GM23338 (cell line): ENCODE measurements at regions not wholly inside any gene's neighbourhood (a gene's known extent, or its start where the extent isn't known, plus 50 kb on each side); places are given as distances from the start of the nearest gene placed in this dataset.

Experiments used
- ATAC-seq: fragments of 200-7000 bp; cut with Tn5 transposase; 3 replicates; pipeline ENCODE4 v1.9.1; 2020
- DNase-seq: peaks from one replicate; pipeline ENCODE4 v3.0.0-alpha.2; 2015; ENCODE audit warnings: low spot score
- H2AFZ ChIP-seq: fragments of 200-600 bp; sonication (generic); 2 replicates; pipeline ENCODE4 v1.8.0; 2016; ENCODE audit warnings: antibody characterized with exemption, mild to moderate bottlenecking, moderate library complexity
- H3F3A ChIP-seq: fragments of 200-600 bp; sonication (generic); replicated peaks from 2 replicates; pipeline ENCODE4 v1.8.0; 2017; ENCODE audit warnings: antibody characterized with exemption, mixed run types, low read depth
- H3K27ac ChIP-seq: fragments of 200-600 bp; sonication (generic); 2 replicates; pipeline ENCODE4 v1.6.1; 2016; ENCODE audit warnings: low read depth
- H3K27me3 ChIP-seq: fragments of 200-600 bp; sonication (generic); 2 replicates; pipeline ENCODE4 v1.8.0; 2016; ENCODE audit warnings: mild to moderate bottlenecking, mixed run types, moderate library complexity; ENCODE audit not compliant: insufficient read depth
- H3K36me3 ChIP-seq: fragments of 200-600 bp; sonication (generic); 2 replicates; pipeline ENCODE4 v1.8.0; 2016; ENCODE audit warnings: mild to moderate bottlenecking; ENCODE audit not compliant: insufficient read depth
- H3K4me1 ChIP-seq: fragments of 200-600 bp; sonication (generic); 2 replicates; pipeline ENCODE4 v1.8.0; 2016; ENCODE audit warnings: mild to moderate bottlenecking, moderate library complexity; ENCODE audit not compliant: insufficient read depth
- H3K4me2 ChIP-seq: fragments of 200-600 bp; sonication (generic); 2 replicates; pipeline ENCODE4 v1.7.1; 2017; ENCODE audit warnings: mixed run types
- H3K4me3 ChIP-seq: fragments of 200-600 bp; sonication (generic); 2 replicates; pipeline ENCODE4 v1.6.1; 2016; ENCODE audit warnings: mixed run types
- H3K79me2 ChIP-seq: fragments of 200-600 bp; sonication (generic); replicated peaks from 2 replicates; pipeline ENCODE4 v1.8.0; 2017; ENCODE audit warnings: mild to moderate bottlenecking; ENCODE audit not compliant: insufficient read depth
- H3K9me2 ChIP-seq: fragments of 200-600 bp; sonication (generic); 2 replicates; pipeline ENCODE4 v1.8.0; 2017; ENCODE audit not compliant: insufficient read depth
- H4K20me1 ChIP-seq: fragments of 200-600 bp; sonication (generic); replicated peaks from 2 replicates; pipeline ENCODE4 v1.8.0; 2017; ENCODE audit warnings: mild to moderate bottlenecking; ENCODE audit not compliant: insufficient read depth
- H3K27ac Mint-ChIP-seq: 2 replicates; pipeline ENCODE4 v1.8.0; 2020; ENCODE audit warnings: inconsistent platforms, mild to moderate bottlenecking, moderate library complexity, mixed read lengths
- H3K27me3 Mint-ChIP-seq: 3 replicates; pipeline ENCODE4 v1.8.0; 2022; ENCODE audit warnings: low read depth, mild to moderate bottlenecking, moderate library complexity, mixed read lengths, inconsistent platforms; ENCODE audit not compliant: insufficient read depth, poor library complexity
- H3K36me3 Mint-ChIP-seq: 3 replicates; pipeline ENCODE4 v1.8.0; 2021; ENCODE audit warnings: low read depth, mild to moderate bottlenecking, inconsistent platforms, moderate library complexity, mixed read lengths
- H3K4me1 Mint-ChIP-seq: 3 replicates; pipeline ENCODE4 v1.8.0; 2020; ENCODE audit warnings: mild to moderate bottlenecking, inconsistent platforms, mixed read lengths
- H3K4me3 Mint-ChIP-seq: 3 replicates; pipeline ENCODE4 v1.8.0; 2021; ENCODE audit warnings: moderate library complexity, mild to moderate bottlenecking, inconsistent platforms, mixed read lengths
- H3K9me3 Mint-ChIP-seq: 3 replicates; pipeline ENCODE4 v1.8.0; 2020; ENCODE audit warnings: moderate library complexity, mild to moderate bottlenecking, inconsistent platforms, mixed read lengths
- CREB1 ChIP-seq: fragments of 250-450 bp; sonication (Bioruptor Pico); IDR thresholded peaks from 2 replicates; pipeline ENCODE4 v1.5.0; 2020; ENCODE audit warnings: low read depth, mild to moderate bottlenecking, moderate library complexity
- CTCF ChIP-seq, 2 experiments: fragments of 200-600 bp in 1 of 2; sonication (generic) in 1 of 2; conservative IDR thresholded peaks; 2 replicates each; pipeline versions ENCODE4 v1.5.1 to v1.6.1; 2016 to 2017; ENCODE audit warnings: antibody characterized with exemption in 2 of 2, low read depth in 2 of 2, mild to moderate bottlenecking in 2 of 2, moderate library complexity in 1 of 2
- EZH2 ChIP-seq: fragments of 200-600 bp; sonication (generic); IDR thresholded peaks from one replicate; pipeline ENCODE4 v1.8.0; 2017; ENCODE audit warnings: antibody characterized with exemption, mild to moderate bottlenecking, low read depth; ENCODE audit not compliant: unreplicated experiment
- EZH2phosphoT487 ChIP-seq: fragments of 200-600 bp; sonication (generic); IDR thresholded peaks from one replicate; pipeline ENCODE4 v1.8.1; 2018; ENCODE audit warnings: antibody characterized with exemption; ENCODE audit not compliant: unreplicated experiment
- JUNB ChIP-seq: IDR thresholded peaks from one replicate; pipeline ENCODE4 v1.6.1; 2016; ENCODE audit warnings: antibody characterized with exemption; ENCODE audit not compliant: unreplicated experiment
- NANOG ChIP-seq: IDR thresholded peaks from 2 replicates; pipeline ENCODE4 v1.6.1; 2016; ENCODE audit warnings: antibody characterized with exemption, borderline replicate concordance
- POLR2AphosphoS5 ChIP-seq: IDR thresholded peaks from 2 replicates; pipeline ENCODE4 v1.6.1; 2016; ENCODE audit warnings: antibody characterized with exemption, low read depth
- REST ChIP-seq: IDR thresholded peaks from one replicate; pipeline ENCODE4 v1.6.1; 2018; ENCODE audit warnings: antibody characterized with exemption; ENCODE audit not compliant: unreplicated experiment
- STAT1 ChIP-seq: IDR thresholded peaks from one replicate; pipeline ENCODE4 v1.6.1; 2016; ENCODE audit warnings: antibody characterized with exemption; ENCODE audit not compliant: unreplicated experiment
- ZNF114 ChIP-seq: fragments of 250-450 bp; sonication (Bioruptor Pico); IDR thresholded peaks from 2 replicates; pipeline ENCODE4 v1.5.0; 2020; ENCODE audit warnings: mild to moderate bottlenecking, moderate library complexity
- ZNF331 ChIP-seq: fragments of 250-450 bp; sonication (Bioruptor Pico); IDR thresholded peaks from 2 replicates; pipeline ENCODE4 v1.5.0; 2020; ENCODE audit warnings: low read depth, mild to moderate bottlenecking, moderate library complexity

- Mint-ChIP-seq H3K4me3 (no peak overlapping the region), H3K4me1 (no peaks in the 10 kb centered on the region), H3K9me3 (no peaks in the 10 kb centered on the region), H3K27ac (no peak overlapping the region), H3K36me3 (no peaks in the 10 kb centered on the region), H3K27me3 (no peaks in the 10 kb centered on the region)
- DNase-seq (no peak), ATAC-seq (no peak)
- H3F3A ChIP-seq: no peaks in the 10 kb centered on the region
- no peaks in the 10 kb centered on the region for H4K20me1 ChIP-seq
- H3K9me2 ChIP-seq: no peaks in the 10 kb centered on the region
- no peaks in the 10 kb centered on the region for H3K79me2 ChIP-seq
- H3K27ac ChIP-seq: no peak overlapping the region
- H3K4me3 ChIP-seq: no peak overlapping the region
- no peaks in the 10 kb centered on the region for H3K36me3 ChIP-seq
- no peak for TF ChIP-seq POLR2AphosphoS5
- no peak for TF ChIP-seq ZNF331
- TF ChIP-seq CREB1 (CRISPR knock-in tag): no peak
- TF ChIP-seq NANOG: no peak
- H3K4me2 ChIP-seq: no peak overlapping the region
- no peaks in the 10 kb centered on the region for H3K4me1 ChIP-seq
- H3K27me3 ChIP-seq: no peaks in the 10 kb centered on the region
- no peak overlapping the region for H2AFZ ChIP-seq
Measured at GRCh38 chr2:198368089-198368488, 563.7 kb downstream of the PLCL1 start.

- H3K27me3 Mint-ChIP-seq: no peaks in the 10 kb centered on the region
- Histone ChIP-seq H3K4me1 (no peaks in the 10 kb centered on the region), H4K20me1 (no peaks in the 10 kb centered on the region), H3K4me2 (no peak overlapping the region), H3F3A (no peaks in the 10 kb centered on the region), H3K27me3 (no peaks in the 10 kb centered on the region), H3K79me2 (no peaks in the 10 kb centered on the region), H3K36me3 (no peaks in the 10 kb centered on the region), H3K4me3 (no peak overlapping the region), H2AFZ (no peak overlapping the region), H3K27ac (no peak overlapping the region), H3K9me2 (no peaks in the 10 kb centered on the region)
- H3K4me3 Mint-ChIP-seq: no peak overlapping the region
- ATAC-seq (no peak), DNase-seq (no peak)
- no peak overlapping the region for H3K27ac Mint-ChIP-seq
- H3K4me1 Mint-ChIP-seq: no peaks in the 10 kb centered on the region; the same call in 2 of the 3 replicates
- TF ChIP-seq CTCF (conservative IDR thresholded peaks at IDR 0.05; ENCODE audit: low read depth in 2 of 2) (no peak), NANOG (no peak), JUNB (no peak), STAT1 (no peak), EZH2phosphoT487 (no peak), EZH2 (no peak), POLR2AphosphoS5 (no peak), CREB1 (CRISPR knock-in tag) (no peak)
- no peaks in the 10 kb centered on the region for H3K9me3 Mint-ChIP-seq
- no peaks in the 10 kb centered on the region for H3K36me3 Mint-ChIP-seq
Measured at GRCh38 chr2:198362740-198363139, 558.3 kb downstream of the PLCL1 start.

- no peaks in the 10 kb centered on the region for H3K36me3 Mint-ChIP-seq
- no peak overlapping the region for H2AFZ ChIP-seq
- no peaks in the 10 kb centered on the region for H3K4me1 ChIP-seq
- no peak for DNase-seq
- H3F3A ChIP-seq: no peaks in the 10 kb centered on the region
- no peaks in the 10 kb centered on the region for H3K36me3 ChIP-seq
- H3K27ac Mint-ChIP-seq: no peak overlapping the region
- no peak for ATAC-seq
- no peak overlapping the region for H3K4me2 ChIP-seq
- no peak overlapping the region for H3K4me3 Mint-ChIP-seq
- H3K79me2 ChIP-seq: no peaks in the 10 kb centered on the region
- no peaks in the 10 kb centered on the region for H3K27me3 ChIP-seq
- H3K4me3 ChIP-seq: no peak overlapping the region
- H4K20me1 ChIP-seq: no peaks in the 10 kb centered on the region
- H3K9me2 ChIP-seq: no peaks in the 10 kb centered on the region
- no peak overlapping the region for H3K27ac ChIP-seq
- H3K27me3 Mint-ChIP-seq: no peaks in the 10 kb centered on the region
- no peaks in the 10 kb centered on the region; the same call in 2 of the 3 replicates for H3K4me1 Mint-ChIP-seq
- TF ChIP-seq EZH2: no peak
- TF ChIP-seq ZNF114 (CRISPR knock-in tag): no peak
- TF ChIP-seq REST: no peak
- TF ChIP-seq JUNB: no peak
- no peak for TF ChIP-seq ZNF331
- TF ChIP-seq NANOG: no peak
- TF ChIP-seq POLR2AphosphoS5: no peak
- no peaks in the 10 kb centered on the region for H3K9me3 Mint-ChIP-seq
Measured at GRCh38 chr2:198359308-198359707, 554.9 kb downstream of the PLCL1 start.
